ENCODE measurements at regions not wholly inside any gene's neighbourhood (a gene's known extent, or its start where the extent isn't known, plus 50 kb on each side); places are given as distances from the start of the nearest gene placed in this dataset.
A peak's percentile ranks its signal among the peaks of the same experiment; 100 is the strongest.

DNA sequence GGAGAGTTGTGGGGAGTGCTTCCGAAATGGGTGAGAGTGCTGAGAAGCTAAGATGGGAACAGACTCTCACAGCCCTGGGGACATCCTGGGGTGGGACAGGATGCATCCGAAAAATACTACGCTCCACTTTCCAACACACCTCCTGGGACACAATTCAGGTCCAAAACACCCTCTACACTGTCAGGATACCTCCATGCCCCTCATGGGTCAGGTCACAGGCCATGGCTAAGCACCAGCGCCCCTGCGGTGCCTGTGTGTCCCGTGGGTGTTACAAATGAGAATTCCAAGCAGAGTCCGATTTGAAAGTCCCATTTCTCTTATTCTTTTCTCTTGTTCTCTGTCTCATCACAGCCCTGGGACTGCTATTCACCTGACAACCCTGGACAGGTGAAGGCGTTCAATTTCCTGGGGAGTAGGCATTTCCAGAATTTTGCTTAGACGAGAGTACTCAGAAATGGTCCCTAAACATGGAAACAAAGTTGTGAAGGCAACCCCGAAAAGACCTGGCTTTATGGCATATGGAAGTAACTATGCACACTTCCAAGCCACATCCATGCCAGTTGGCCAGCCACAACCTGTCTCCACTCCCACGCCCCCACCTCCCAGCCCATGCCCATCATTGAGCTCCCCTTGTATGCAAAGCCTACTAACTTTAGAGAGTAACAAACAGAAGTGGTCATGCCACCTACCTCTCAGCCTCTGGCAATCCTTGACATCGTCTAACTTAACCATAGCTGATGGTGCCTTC is 87.9 kb upstream of the ZNF507 start:
- DNase-seq = no peak

DNA sequence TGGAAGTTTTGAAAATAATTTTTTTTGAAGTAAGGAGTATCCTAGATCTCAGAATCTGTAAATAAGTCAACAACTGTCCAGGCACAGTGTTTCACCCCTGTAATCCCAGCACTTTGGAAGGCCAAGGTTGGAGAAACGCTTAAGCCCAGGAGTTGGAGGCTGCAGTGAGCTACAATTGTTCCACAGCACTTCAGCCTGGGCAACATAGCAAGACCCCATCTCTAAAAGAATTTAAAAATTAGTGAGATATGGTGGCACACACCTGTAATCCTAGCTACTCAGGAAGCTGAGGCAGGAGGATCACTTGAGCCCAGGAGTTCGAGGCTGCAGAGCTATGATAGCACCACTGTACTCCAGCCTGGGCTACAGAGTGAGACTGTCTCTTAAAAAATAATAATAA is 87.2 kb upstream of the ZNF507 start:
- DNase-seq = no peak

GRCh38 chr19:32264568-32264967 is 80.8 kb upstream of the ZNF507 start:
- DNase-seq = no peak

GRCh38 chr19:32265995-32266394 is 79.4 kb upstream of the ZNF507 start:
- no peak for DNase-seq

- DNase-seq = no peak
Measured at GRCh38 chr19:32266460-32266859, 79.0 kb upstream of the ZNF507 start.

DNA sequence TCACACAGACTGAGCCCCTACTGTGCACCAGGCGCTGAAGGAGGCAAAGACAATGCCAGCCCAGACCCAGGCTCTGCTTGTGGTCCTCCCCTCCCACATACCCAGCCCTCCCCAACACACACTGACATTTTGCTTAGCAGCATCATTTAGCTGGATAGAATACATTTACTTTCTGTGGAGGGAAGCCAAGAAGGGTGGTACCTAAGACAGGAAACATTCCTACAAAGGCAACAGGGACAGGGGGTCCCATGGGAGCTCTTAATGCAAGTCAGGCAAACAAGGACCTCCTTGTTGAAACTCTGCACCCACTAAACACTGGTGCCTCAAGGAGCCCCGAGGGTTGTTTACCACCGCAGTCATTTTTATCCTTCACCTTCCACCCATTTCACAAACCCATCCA is 77.0 kb upstream of the ZNF507 start:
- DNase-seq = no peak

GRCh38 chr19:32269831-32270230 is 75.6 kb upstream of the ZNF507 start:
- no peak for DNase-seq

GRCh38 chr19:32273483-32273882 is 71.9 kb upstream of the ZNF507 start:
- DNase-seq = no peak

- no peak for DNase-seq
Measured at GRCh38 chr19:32287086-32287485, 58.3 kb upstream of the ZNF507 start.

DNA sequence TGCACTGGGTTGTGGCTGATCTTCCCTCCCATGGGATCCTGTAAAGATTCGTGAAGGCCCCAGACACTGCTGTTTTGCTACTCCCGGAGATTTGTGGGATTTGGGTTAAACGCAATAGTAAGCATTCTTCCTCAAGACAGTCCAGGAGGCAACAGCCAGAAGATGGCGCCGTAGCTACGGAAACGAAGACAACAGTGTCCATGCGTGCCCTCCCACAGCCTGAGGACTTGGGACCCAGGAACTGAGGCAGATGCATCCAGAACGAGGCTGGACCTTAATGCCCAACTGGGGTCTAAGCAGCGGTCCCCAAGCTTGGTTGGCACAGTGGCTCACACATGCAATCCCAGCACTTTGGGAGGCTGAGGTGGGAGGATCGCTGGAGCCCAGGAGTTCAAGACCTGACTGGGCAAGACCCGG is 57.6 kb upstream of the ZNF507 start:
- DNase-seq = peak; percentile 4 to 17

GRCh38 chr19:32289566-32290210 is 55.7 kb upstream of the ZNF507 start:
- DNase-seq = no peak

DNA sequence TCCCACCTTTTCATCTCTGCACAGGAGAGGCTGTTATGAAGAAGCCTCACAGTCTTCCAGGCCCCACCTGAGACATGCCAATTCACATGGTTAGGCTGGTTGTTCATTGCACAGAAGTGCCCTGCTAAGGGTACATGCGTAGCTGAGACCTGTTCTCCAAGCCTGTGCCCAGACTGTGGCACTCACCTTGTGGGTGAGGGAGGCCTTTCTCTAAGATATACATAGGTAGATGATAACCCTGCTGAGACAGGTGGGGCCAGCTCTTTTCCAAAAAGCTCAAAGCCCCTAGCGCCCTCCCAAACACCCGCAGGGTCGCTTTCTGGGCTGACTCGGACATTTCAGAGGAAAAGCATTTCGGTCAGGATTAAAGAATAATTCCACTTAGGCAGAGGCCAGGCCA is 53.5 kb upstream of the ZNF507 start:
- no peak for DNase-seq

DNA sequence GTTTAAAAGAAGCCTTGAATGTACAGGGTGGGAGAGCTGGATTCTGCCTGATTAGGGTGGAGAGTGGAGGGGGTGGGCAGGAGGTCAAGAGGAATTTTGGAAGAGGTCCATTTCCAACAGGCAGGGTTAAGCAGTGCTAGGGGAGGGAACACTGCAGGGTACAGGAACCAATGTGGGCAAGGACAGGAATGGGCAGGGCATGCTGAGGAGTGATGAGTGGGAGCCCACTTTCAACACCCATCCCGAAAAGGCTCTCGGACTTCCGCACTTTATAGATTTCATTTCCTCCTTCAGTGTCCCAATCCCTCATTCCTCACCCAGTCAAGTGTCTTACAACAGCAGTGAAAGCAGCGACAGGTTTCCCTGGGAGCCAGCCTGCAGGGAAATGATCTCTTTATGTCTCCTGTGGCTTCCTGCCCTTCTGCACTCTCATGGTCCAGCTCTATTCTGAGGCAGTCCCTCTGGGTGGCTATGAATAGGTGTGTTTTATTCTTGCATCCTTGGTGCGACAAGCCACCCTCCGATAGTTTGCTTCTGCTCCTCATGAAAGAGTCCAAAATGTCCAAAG is 50.5 kb upstream of the ZNF507 start:
- no peak for DNase-seq
